Jurkat, Clone E6-1 (cell line): ENCODE measurements at regions not wholly inside any gene's neighbourhood (a gene's known extent, or its start where the extent isn't known, plus 50 kb on each side); places are given as distances from the start of the nearest gene placed in this dataset.

Source experiments
- DNase-seq: peaks from one replicate; pipeline ENCODE4 v3.0.0-alpha.2; 2011; ENCODE audit warnings: low read depth, low spot score
- H3K4me3 ChIP-seq: 2 replicates; pipeline ENCODE4 v1.5.1; 2011; ENCODE audit warnings: mild to moderate bottlenecking, low read length, control low read depth, moderate library complexity

- DNase-seq, result no peak
- no peak overlapping the region for H3K4me3 ChIP-seq
Measured at GRCh38 chr3:150254309-150254708, 153.8 kb upstream of the TSC22D2 start.

- DNase-seq, result no peak
- no peak overlapping the region for H3K4me3 ChIP-seq
Measured at GRCh38 chr3:150253622-150254021, 154.5 kb upstream of the TSC22D2 start.

- no peak overlapping the region for H3K4me3 ChIP-seq
- DNase-seq, result no peak
Measured at GRCh38 chr3:150252462-150252861, 155.6 kb upstream of the TSC22D2 start.

GRCh38 chr3:150251187-150252062 is 156.7 kb upstream of the TSC22D2 start:
- H3K4me3 ChIP-seq, result no peak overlapping the region
- no peak for DNase-seq

- no peak overlapping the region for H3K4me3 ChIP-seq
- DNase-seq, result no peak
Measured at GRCh38 chr3:150249779-150250470, 158.2 kb upstream of the TSC22D2 start.

- DNase-seq, result no peak
- no peak overlapping the region for H3K4me3 ChIP-seq
Measured at GRCh38 chr3:150248888-150249681, 159.0 kb upstream of the TSC22D2 start.

GRCh38 chr3:150248116-150248887 is 159.8 kb upstream of the TSC22D2 start:
- DNase-seq, result no peak
- no peak overlapping the region for H3K4me3 ChIP-seq

GRCh38 chr3:150247441-150247840 is 160.7 kb upstream of the TSC22D2 start:
- DNase-seq, result no peak
- no peak overlapping the region for H3K4me3 ChIP-seq

- H3K4me3 ChIP-seq, result no peak overlapping the region
- no peak for DNase-seq
Measured at GRCh38 chr3:150243466-150243865, 164.6 kb upstream of the TSC22D2 start.

- no peak overlapping the region for H3K4me3 ChIP-seq
- DNase-seq, result no peak
Measured at GRCh38 chr3:150242220-150242936, 165.7 kb upstream of the TSC22D2 start.

- no peak for DNase-seq
- H3K4me3 ChIP-seq, result no peak overlapping the region
Measured at GRCh38 chr3:150240891-150241290, 167.2 kb upstream of the TSC22D2 start.

GRCh38 chr3:150239766-150240165 is 168.3 kb upstream of the TSC22D2 start:
- H3K4me3 ChIP-seq, result no peak overlapping the region
- DNase-seq, result no peak

GRCh38 chr3:150238995-150239619 is 169.0 kb upstream of the TSC22D2 start:
- DNase-seq, result no peak
- H3K4me3 ChIP-seq, result no peak overlapping the region

GRCh38 chr3:150238048-150238802 is 169.9 kb upstream of the TSC22D2 start:
- no peak for DNase-seq
- H3K4me3 ChIP-seq, result no peak overlapping the region

- DNase-seq, result no peak
- H3K4me3 ChIP-seq, result no peak overlapping the region
Measured at GRCh38 chr3:150237490-150237889, 170.6 kb upstream of the TSC22D2 start.

- no peak overlapping the region for H3K4me3 ChIP-seq
- no peak for DNase-seq
Measured at GRCh38 chr3:150236316-150237082, 171.6 kb upstream of the TSC22D2 start.

- no peak for DNase-seq
- no peak overlapping the region for H3K4me3 ChIP-seq
Measured at GRCh38 chr3:150235799-150236198, 172.3 kb upstream of the TSC22D2 start.
